ENCODE measurements at regions not wholly inside any gene's neighbourhood (a gene's known extent, or its start where the extent isn't known, plus 50 kb on each side); places are given as distances from the start of the nearest gene placed in this dataset.

DNA sequence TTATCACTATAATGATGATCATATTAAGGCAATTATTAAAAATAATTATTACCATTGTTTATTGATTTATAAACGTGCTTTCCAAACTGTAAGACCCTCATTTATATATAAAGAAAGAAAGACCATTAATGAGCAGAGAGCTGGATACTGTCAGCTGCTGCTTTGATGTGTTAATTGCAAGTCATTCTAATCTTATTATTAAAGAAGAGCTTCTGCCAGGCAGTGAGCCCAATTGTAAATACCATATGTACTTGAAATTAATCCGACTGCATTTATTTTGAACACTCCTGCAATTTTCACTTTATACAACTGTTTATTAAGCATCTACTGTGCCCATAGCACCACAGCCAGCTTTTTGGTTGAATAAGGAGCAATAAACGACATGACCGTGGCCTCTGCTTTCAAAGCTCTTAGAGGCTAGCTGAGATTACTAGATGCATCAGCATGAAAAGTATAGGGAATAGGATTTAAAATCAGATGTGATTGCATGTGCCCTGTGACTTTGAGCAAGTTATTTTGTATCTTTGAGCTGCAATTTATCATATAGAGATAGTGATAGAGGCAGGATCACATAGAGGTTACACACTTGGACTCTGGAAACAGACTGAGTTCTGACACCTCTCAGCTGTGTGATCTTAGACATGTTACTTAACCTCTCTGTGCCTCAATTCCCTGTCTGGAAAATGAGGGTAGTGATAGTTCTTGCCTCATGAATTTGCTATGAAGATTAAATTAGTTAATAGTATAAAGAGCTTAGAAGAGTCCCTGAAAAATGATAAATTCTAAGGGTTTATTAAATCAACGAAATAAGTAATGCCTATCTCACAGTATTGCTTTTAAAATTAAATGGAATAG, 83.4 kb downstream of the MYCN start:
- DNase-seq (ENCODE audit: extremely low spot score in 2 of 2) = no peak
- H3K4me3 ChIP-seq = no peak overlapping the region
- H3K27me3 ChIP-seq = no peaks in the 10 kb centered on the region
- intact Hi-C loops (cut with DNase I) = no loop called here
- H3K9me3 ChIP-seq = no peaks in the 10 kb centered on the region
- no peaks in the 10 kb centered on the region for H3K36me3 ChIP-seq
- TF ChIP-seq POLR2AphosphoS5 (IDR thresholded peaks at IDR 0.05; ENCODE audit: insufficient read depth in 1 of 2, low read depth in 1 of 2) = no peak
- H3K27ac ChIP-seq = no peak overlapping the region
- H3K4me1 ChIP-seq = no peaks in the 10 kb centered on the region

- no peaks in the 10 kb centered on the region for H3K27me3 ChIP-seq
- intact Hi-C loops (cut with DNase I) = no loop called here
- no peaks in the 10 kb centered on the region for H3K9me3 ChIP-seq
Observed at GRCh38 chr2:16022548-16023240, 82.3 kb downstream of the MYCN start.

GRCh38 chr2:16021611-16022363, 81.4 kb downstream of the MYCN start:
- H3K27me3 ChIP-seq = no peaks in the 10 kb centered on the region
- H3K4me3 ChIP-seq = no peak overlapping the region
- H3K36me3 ChIP-seq = no peaks in the 10 kb centered on the region
- no peak for TF ChIP-seq CTCF (IDR thresholded peaks at IDR 0.05)
- TF ChIP-seq POLR2A (IDR thresholded peaks at IDR 0.05) = no peak
- no peak for TF ChIP-seq POLR2AphosphoS5 (IDR thresholded peaks at IDR 0.05; ENCODE audit: insufficient read depth in 1 of 2, low read depth in 1 of 2)
- no peaks in the 10 kb centered on the region for H3K9me3 ChIP-seq
- intact Hi-C loops (cut with DNase I) = no loop called here
- H3K4me1 ChIP-seq = no peaks in the 10 kb centered on the region
- H3K27ac ChIP-seq = no peak overlapping the region
- DNase-seq (ENCODE audit: extremely low spot score in 2 of 2) = no peak

More at GRCh38 chr2:16022548-16023240, 82.3 kb downstream of the MYCN start:
- no peak overlapping the region for H3K27ac ChIP-seq
- H3K4me3 ChIP-seq = no peak overlapping the region
- no peak for TF ChIP-seq POLR2AphosphoS5 (IDR thresholded peaks at IDR 0.05; ENCODE audit: insufficient read depth in 1 of 2, low read depth in 1 of 2)
- no peak for TF ChIP-seq CTCF (IDR thresholded peaks at IDR 0.05)
- TF ChIP-seq POLR2A (IDR thresholded peaks at IDR 0.05) = no peak
- H3K4me1 ChIP-seq = no peaks in the 10 kb centered on the region
- no peaks in the 10 kb centered on the region for H3K36me3 ChIP-seq
- DNase-seq (ENCODE audit: extremely low spot score in 2 of 2) = no peak

DNA sequence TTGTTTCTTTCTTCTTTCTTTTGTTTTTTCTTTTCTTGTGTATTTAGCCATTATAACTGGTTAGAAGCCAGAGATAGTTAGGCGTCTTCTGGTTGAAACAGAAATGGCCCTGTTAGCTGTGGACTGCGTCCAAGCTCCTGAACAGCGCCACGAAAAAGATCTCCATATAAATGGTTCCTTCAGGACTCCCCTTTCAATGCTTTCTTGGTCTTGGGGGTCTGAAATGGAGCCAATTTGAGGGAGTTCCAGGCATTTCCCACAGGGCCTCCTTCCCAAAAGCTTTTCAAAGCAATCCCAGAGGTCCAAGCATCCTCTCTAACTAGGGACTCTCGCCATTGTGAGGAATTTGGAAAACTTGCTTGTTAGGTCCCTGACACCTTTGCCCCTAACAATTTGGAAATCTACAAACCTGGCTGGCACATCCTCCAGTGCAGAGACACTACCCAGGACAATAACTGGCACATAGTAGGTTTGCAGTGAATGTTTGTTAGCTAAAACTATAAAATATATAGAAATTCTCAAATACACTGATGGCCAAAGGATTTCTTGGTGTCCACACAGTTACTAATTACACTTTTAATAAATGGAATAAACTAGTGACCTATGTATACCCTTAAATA, 80.1 kb downstream of the MYCN start:
- TF ChIP-seq CTCF (IDR thresholded peaks at IDR 0.05) = no peak
- no peak for TF ChIP-seq POLR2AphosphoS5 (IDR thresholded peaks at IDR 0.05; ENCODE audit: insufficient read depth in 1 of 2, low read depth in 1 of 2)
- TF ChIP-seq POLR2A (IDR thresholded peaks at IDR 0.05) = no peak
- Histone ChIP-seq H3K4me3 (no peak overlapping the region), H3K4me1 (no peaks in the 10 kb centered on the region), H3K9me3 (no peaks in the 10 kb centered on the region), H3K27me3 (peaks cover 4% of the 10 kb centered on the region), H3K36me3 (no peaks in the 10 kb centered on the region), H3K27ac (no peak overlapping the region)
- intact Hi-C loops (cut with DNase I) = no loop called here
- DNase-seq (ENCODE audit: extremely low spot score in 2 of 2) = no peak
